ENCODE measurements at regions not wholly inside any gene's neighbourhood (a gene's known extent, or its start where the extent isn't known, plus 50 kb on each side); places are given as distances from the start of the nearest gene placed in this dataset.

- TF ChIP-seq CTCF (IDR thresholded peaks at IDR 0.05; ENCODE audit: extremely low read depth in 1 of 2, insufficient read depth in 1 of 2, low read depth in 1 of 2, low read length in 2 of 2), result no peak
- no peak for TF ChIP-seq MYC (IDR thresholded peaks at IDR 0.05; ENCODE audit: low read depth, low read length)
- no peak for TF ChIP-seq MAX (IDR thresholded peaks at IDR 0.05; ENCODE audit: insufficient read depth, insufficient read length)
- no peak for TF ChIP-seq EZH2 (IDR thresholded peaks at IDR 0.05; ENCODE audit: borderline replicate concordance, low read depth, low read length, severe bottlenecking)
- TF ChIP-seq JUN (IDR thresholded peaks at IDR 0.05; ENCODE audit: borderline replicate concordance, insufficient read depth, insufficient read length, low read depth), result no peak
- TF ChIP-seq POLR2A (IDR thresholded peaks at IDR 0.05; ENCODE audit: low read depth, low read length), result no peak
Measured at GRCh38 chr3:170714122-170714521, 128.2 kb upstream of the SLC7A14 start.
